Mammary epithelial cell (primary cell): ENCODE measurements at regions not wholly inside any gene's neighbourhood (a gene's known extent, or its start where the extent isn't known, plus 50 kb on each side); places are given as distances from the start of the nearest gene placed in this dataset.

Experiments
- EZH2 ChIP-seq: IDR thresholded peaks from 2 replicates; pipeline ENCODE4 v1.6.1; 2012; ENCODE audit warnings: low read length, inconsistent platforms, borderline replicate concordance
- TF ChIP-seq, protein P1 (sequence below), 2 donors: IDR thresholded peaks in 1 of 2; conservative IDR thresholded peaks in 1 of 2; 2 replicates each; pipeline ENCODE4 v1.5.1; 2011 to 2012; ENCODE audit warnings: inconsistent platforms in 2 of 2, low read length in 2 of 2, mild to moderate bottlenecking in 2 of 2, control low read depth in 1 of 2, low read depth in 1 of 2; ENCODE audit not compliant: insufficient read depth in 1 of 2; ENCODE audit errors: extremely low read depth in 1 of 2

DNA sequence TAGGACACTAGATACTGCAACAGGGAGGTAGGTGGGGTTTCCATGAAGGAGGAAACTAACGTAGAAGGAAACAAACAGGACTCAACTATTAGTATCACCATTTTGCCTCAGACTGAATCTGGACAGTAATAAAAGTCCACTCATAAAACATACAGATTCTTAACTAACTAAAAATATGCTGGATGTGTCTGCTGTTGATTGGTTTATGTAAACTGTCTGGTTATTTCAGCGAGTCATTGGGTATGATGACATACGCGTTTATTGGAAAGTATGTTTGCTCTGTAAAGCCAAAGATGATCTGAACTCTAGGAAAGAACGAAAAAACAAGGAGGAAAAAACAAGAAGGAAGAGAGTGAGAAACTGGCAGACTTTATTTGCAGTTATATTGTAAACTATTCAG is 1816.1 kb upstream of the LRRTM1 start:
- TF ChIP-seq, protein P1, sequence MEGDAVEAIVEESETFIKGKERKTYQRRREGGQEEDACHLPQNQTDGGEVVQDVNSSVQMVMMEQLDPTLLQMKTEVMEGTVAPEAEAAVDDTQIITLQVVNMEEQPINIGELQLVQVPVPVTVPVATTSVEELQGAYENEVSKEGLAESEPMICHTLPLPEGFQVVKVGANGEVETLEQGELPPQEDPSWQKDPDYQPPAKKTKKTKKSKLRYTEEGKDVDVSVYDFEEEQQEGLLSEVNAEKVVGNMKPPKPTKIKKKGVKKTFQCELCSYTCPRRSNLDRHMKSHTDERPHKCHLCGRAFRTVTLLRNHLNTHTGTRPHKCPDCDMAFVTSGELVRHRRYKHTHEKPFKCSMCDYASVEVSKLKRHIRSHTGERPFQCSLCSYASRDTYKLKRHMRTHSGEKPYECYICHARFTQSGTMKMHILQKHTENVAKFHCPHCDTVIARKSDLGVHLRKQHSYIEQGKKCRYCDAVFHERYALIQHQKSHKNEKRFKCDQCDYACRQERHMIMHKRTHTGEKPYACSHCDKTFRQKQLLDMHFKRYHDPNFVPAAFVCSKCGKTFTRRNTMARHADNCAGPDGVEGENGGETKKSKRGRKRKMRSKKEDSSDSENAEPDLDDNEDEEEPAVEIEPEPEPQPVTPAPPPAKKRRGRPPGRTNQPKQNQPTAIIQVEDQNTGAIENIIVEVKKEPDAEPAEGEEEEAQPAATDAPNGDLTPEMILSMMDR (conservative IDR thresholded peaks at IDR 0.05 in 1 of 2, IDR thresholded peaks at IDR 0.05 in 1 of 2; ENCODE audit: extremely low read depth in 1 of 2, insufficient read depth in 1 of 2, low read depth in 1 of 2, low read length in 2 of 2), result no peak
- no peak for TF ChIP-seq EZH2
